RWPE2 (cell line): ENCODE measurements at regions not wholly inside any gene's neighbourhood (a gene's known extent, or its start where the extent isn't known, plus 50 kb on each side); places are given as distances from the start of the nearest gene placed in this dataset.
"Not testable (repeated sequence)": the region's sequence is repeated elsewhere in the genome, so short reads cannot be mapped to it uniquely, and the experiment has no call there.

Experiments used
- ATAC-seq: fragments of 200-7000 bp; cut with Tn5 transposase; 3 replicates; pipeline ENCODE4 v1.9.1; 2021; ENCODE audit warnings: low read depth
- DNase-seq: peaks from one replicate; pipeline ENCODE4 v3.0.0-alpha.2; 2020; ENCODE audit warnings: low spot score
- H3K27ac ChIP-seq: fragments of 450-650 bp; 2 replicates; pipeline ENCODE4 v1.5.1; 2017; ENCODE audit warnings: mild to moderate bottlenecking; ENCODE audit not compliant: poor library complexity, severe bottlenecking
- H3K27me3 ChIP-seq: fragments of 250-450 bp; sonication (Bioruptor Pico); 2 replicates; pipeline ENCODE4 v1.5.1; 2021; ENCODE audit warnings: mild to moderate bottlenecking, moderate library complexity; ENCODE audit not compliant: insufficient read depth, poor library complexity, severe bottlenecking
- H3K36me3 ChIP-seq: fragments of 250-450 bp; sonication (Bioruptor Pico); 2 replicates; pipeline ENCODE4 v1.5.1; 2020; ENCODE audit warnings: low read depth, mild to moderate bottlenecking, moderate library complexity
- H3K4me1 ChIP-seq: fragments of 250-450 bp; sonication (Bioruptor Pico); 2 replicates; pipeline ENCODE4 v1.5.1; 2021; ENCODE audit warnings: mild to moderate bottlenecking, moderate library complexity; ENCODE audit not compliant: insufficient read depth, poor library complexity, severe bottlenecking
- H3K4me3 ChIP-seq: fragments of 250-450 bp; sonication (Bioruptor Pico); 2 replicates; pipeline ENCODE4 v1.5.1; 2021; ENCODE audit warnings: mild to moderate bottlenecking, moderate library complexity; ENCODE audit not compliant: severe bottlenecking
- H3K9me3 ChIP-seq: fragments of 250-450 bp; sonication (Bioruptor Pico); 2 replicates; pipeline ENCODE4 v1.5.1; 2021; ENCODE audit warnings: mild to moderate bottlenecking, moderate library complexity; ENCODE audit not compliant: severe bottlenecking
- TF ChIP-seq, protein P1 (sequence below): fragments of 450-650 bp; IDR thresholded peaks from one replicate; pipeline ENCODE4 v1.5.1; 2017; ENCODE audit warnings: mild to moderate bottlenecking, moderate library complexity; ENCODE audit not compliant: poor library complexity, severe bottlenecking

DNA sequence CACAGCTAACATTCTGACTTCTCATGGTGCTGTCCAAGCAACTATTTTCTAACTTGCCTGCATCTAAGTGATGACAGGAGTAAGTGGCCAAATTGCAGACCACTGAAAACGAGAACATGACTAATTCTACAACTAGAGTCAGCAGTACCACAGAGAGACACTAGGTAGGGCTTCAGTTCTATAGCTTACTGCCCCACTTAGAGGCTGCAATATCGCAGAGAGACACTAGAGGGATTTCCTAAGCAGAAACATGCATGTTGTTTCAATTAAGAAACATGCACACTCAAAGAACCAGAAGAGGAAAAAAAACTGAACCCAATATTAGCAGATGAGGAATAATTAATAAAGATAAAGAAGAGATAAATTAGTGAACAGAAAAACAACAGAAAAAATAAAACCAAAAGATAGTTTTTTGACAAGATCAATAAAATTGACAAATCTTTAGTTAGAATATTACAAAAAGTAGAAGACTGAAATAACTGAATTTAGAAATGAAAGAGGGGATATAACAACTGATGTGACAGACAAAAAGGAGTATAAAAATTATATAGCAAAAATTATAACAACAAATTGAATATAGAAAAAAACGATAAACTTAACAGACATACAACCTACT lies 100.8 kb downstream of the SPIN4 start:
- no peak overlapping the region for H3K4me3 ChIP-seq
- no peak overlapping the region for H3K27ac ChIP-seq
- H3K27me3 ChIP-seq: no peaks in the 10 kb centered on the region
- TF ChIP-seq, protein P1, sequence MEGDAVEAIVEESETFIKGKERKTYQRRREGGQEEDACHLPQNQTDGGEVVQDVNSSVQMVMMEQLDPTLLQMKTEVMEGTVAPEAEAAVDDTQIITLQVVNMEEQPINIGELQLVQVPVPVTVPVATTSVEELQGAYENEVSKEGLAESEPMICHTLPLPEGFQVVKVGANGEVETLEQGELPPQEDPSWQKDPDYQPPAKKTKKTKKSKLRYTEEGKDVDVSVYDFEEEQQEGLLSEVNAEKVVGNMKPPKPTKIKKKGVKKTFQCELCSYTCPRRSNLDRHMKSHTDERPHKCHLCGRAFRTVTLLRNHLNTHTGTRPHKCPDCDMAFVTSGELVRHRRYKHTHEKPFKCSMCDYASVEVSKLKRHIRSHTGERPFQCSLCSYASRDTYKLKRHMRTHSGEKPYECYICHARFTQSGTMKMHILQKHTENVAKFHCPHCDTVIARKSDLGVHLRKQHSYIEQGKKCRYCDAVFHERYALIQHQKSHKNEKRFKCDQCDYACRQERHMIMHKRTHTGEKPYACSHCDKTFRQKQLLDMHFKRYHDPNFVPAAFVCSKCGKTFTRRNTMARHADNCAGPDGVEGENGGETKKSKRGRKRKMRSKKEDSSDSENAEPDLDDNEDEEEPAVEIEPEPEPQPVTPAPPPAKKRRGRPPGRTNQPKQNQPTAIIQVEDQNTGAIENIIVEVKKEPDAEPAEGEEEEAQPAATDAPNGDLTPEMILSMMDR: peak; percentile 72
- no peaks in the 10 kb centered on the region for H3K4me1 ChIP-seq
- DNase-seq (no peak), ATAC-seq (peak; percentile 83)
- H3K9me3 ChIP-seq: no peaks in the 10 kb centered on the region
- H3K36me3 ChIP-seq: no peaks in the 10 kb centered on the region

DNA sequence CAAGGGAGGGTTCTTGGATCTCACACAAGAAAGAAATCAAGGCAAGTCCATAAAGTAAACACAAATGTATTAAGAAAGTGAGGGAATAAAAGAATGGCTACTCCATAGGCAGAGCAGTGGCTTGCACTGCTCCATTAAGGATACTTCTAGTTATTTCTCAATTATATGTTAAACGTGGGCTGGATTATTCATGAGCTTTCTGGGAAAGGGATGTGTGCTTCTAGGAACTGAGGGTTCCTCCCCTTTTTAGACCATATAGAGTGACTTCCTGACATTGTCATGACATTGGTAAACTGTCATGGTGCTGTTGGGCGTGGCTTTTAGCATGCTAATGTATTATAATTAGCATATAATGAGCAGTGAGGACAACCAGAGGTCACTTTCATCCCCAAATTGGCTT lies 108.4 kb downstream of the SPIN4 start:
- not testable (repeated sequence) for H3K27ac ChIP-seq, H3K9me3 ChIP-seq, DNase-seq, ATAC-seq, H3K4me3 ChIP-seq, H3K36me3 ChIP-seq, H3K4me1 ChIP-seq, H3K27me3 ChIP-seq

DNA sequence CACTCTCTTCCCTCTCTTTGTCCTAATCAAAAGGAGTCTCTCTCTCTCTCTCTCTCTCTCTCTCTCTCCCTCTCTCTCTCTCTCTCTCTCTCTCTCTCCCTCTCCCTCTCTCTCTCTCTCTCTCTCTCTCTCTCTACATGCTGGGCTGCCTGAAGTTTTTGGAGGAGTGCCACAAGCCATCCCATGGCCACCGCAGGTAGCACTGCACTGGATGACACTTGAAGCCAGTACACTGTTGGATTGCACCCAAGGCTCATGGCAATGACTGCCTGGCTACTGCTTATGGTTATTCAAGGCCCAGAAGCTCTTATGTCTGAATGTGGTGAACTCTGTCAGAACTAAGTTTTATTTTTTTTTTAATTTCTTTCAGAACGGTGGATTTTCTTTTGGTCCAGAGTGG lies 115.2 kb downstream of the SPIN4 start:
- not testable (repeated sequence) for H3K9me3 ChIP-seq, H3K27me3 ChIP-seq, H3K36me3 ChIP-seq, ATAC-seq, H3K4me3 ChIP-seq, H3K4me1 ChIP-seq, DNase-seq, H3K27ac ChIP-seq

DNA sequence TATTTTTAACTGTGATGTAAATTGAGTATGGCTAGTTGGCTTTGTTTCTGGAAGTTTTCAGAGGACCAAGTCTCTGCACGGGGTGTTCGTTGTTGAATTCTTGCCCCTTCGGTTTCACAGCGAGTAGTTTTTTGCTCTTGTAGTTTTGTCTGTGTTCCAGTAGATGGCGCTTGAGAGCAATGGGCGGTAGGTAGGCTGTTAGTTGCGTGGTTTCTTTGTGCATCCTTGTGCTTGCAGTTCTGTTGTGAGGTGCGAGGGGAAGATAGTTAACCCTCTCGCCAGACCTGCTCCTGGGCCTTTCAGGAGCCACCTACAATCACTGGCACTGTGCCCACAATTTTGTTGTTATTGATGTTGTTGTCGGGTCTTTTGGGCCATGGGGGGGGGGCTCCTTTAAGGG lies 118.1 kb downstream of the SPIN4 start:
- H3K9me3 ChIP-seq, H3K4me3 ChIP-seq, H3K36me3 ChIP-seq, H3K27me3 ChIP-seq, H3K4me1 ChIP-seq, H3K27ac ChIP-seq, ATAC-seq, DNase-seq: not testable (repeated sequence)

DNA sequence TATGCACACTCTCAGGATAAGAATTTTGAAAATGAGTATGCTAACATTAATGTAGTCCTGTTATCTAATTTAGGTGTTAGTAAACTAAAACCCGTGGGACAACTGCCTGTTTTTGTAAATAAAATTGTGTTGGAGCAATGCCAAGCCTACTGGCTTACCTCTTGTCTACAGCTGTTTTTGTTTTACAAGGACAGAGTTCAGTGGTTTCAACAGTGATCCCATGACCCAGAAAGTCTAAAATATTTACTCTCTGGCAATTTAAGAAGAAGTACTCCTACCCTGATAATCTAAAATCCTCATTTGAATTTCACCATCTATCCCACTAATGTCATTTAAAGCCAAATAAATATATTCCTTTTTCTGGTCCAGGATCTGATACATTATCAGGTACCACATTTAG lies 132.9 kb downstream of the SPIN4 start:
- H3K36me3 ChIP-seq, H3K27ac ChIP-seq, ATAC-seq, DNase-seq, H3K4me3 ChIP-seq, H3K27me3 ChIP-seq, H3K9me3 ChIP-seq, H3K4me1 ChIP-seq: not testable (repeated sequence)

DNA sequence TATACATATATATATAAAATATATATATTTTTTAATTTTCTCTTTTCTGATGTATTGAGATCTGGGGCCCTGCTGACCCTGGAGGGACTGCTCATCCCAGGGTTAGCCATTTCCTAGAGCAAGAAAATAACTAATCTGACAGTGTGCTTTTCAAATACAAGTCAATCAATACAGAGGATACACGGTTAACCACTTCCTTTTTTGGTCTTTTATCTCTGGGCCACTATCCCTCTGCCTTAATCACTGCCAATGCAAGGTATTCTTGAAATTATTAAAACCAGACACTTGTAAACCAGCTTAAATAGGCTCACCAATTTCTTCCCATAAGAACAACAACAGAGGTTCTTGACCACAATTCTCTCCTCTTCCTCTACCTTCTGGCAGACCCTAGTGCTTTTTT lies 133.6 kb downstream of the SPIN4 start:
- H3K4me1 ChIP-seq, H3K27ac ChIP-seq, ATAC-seq, H3K4me3 ChIP-seq, H3K9me3 ChIP-seq, DNase-seq, H3K36me3 ChIP-seq, H3K27me3 ChIP-seq: not testable (repeated sequence)

DNA sequence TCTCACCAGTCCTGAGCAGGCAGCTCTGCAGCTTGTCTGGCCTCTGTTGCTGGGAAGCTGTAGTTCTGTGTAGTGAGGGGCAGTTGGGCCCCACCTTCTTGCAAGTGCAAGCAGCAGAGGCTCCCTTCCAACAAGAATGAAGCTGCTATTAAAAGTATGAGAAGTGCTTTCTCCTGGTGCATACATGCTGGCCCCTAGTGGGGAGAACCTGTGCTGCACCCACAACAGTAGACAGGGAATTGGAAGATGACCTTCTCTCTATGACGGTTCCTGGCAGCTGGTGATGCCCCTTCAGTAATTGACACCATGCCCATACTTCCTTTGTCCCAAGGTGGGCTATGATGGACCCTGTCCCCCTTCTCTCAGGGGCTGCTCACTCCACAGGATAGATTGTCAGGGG lies 141.5 kb downstream of the SPIN4 start:
- ATAC-seq, H3K4me3 ChIP-seq: not testable (repeated sequence)

DNA sequence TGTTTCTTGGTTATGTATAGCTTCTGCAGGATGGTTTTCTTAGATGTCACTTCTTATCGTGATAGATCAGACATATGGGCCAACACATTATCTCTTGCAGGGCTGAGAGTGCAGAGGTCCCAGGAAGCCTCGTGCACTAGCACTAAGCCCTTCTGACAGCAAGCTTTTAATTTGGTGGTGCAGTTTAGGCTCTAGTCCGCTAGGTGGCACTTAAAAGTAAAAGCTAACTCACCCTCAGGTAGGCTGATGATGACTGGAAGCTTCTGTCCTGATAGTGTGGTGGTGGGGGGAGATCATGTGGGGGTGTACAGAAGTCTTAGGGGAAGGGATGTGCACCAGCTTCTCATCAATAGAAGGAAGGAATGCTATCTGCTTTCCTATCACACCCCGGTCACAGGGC lies 142.0 kb downstream of the SPIN4 start:
- H3K36me3 ChIP-seq, H3K4me1 ChIP-seq, H3K27me3 ChIP-seq, ATAC-seq, H3K9me3 ChIP-seq, H3K4me3 ChIP-seq, H3K27ac ChIP-seq, DNase-seq: not testable (repeated sequence)

More for the DNA sequence above, 141.5 kb downstream of the SPIN4 start:
- not testable (repeated sequence) for H3K9me3 ChIP-seq, DNase-seq, H3K27ac ChIP-seq, H3K36me3 ChIP-seq, H3K27me3 ChIP-seq, H3K4me1 ChIP-seq

DNA sequence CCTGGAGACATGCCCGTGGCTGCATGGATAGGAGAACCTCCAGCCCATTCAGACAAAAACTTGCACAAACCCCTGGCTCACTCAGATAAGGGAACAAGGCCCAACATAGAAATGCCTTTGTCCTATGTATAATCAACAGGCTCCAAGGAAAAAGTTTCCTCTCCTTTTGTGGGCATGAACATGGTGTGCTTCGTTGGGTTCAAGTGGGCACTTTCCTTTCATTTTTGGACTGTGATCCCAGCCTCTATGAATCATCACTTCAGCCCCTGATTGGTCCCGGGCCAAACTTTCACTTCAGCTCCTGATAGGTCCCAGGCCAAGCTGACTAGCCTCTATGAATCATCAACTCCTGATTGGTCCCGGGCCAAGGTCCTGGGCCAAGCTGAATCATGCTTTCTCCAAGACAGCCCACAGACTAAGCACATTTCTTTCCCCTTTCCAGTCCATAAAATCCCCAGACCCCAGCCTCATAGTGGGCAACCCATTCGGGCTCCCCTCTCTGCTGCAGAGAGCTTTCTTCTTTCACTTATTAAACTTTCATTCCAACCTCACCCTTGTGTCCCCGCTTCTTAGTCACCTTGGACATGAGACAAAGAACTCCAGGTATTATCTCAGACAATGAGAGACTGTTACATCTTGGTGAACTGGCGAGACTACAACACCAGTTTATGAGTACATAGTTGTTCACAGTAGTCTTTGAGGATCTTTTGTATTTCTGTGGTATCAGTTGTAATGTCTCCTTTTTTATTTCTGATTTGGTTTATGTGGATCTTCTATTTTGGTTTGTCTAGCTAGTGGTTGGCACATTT lies 146.7 kb downstream of the SPIN4 start:
- not testable (repeated sequence) for H3K27me3 ChIP-seq, H3K36me3 ChIP-seq, DNase-seq, H3K4me1 ChIP-seq, H3K9me3 ChIP-seq, H3K27ac ChIP-seq, H3K4me3 ChIP-seq
- ATAC-seq: peak; percentile 66; the same call in 2 of the 3 replicates

DNA sequence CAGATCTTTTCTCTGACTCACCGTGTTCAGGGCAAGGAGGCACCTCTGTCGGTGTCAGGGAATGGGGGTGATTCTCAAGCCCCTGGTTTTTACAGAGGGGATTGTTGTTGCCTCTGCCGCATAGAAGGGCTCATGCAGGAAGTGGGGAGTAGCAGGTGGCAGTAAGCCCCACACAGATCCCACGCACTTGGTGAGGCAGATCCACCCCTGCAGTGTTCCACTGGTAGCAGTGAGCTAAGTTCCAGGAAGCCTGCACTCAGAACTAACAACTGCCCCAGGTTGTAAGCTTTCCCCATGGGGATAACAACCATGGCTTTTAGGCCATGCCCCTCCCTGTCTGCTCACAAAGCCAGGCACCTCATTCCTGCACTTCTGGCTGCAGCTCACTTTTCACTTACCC lies 149.1 kb downstream of the SPIN4 start:
- not testable (repeated sequence) for DNase-seq, H3K36me3 ChIP-seq, H3K4me3 ChIP-seq, H3K27ac ChIP-seq, H3K4me1 ChIP-seq, H3K9me3 ChIP-seq, H3K27me3 ChIP-seq, ATAC-seq
